ENCODE measurements at regions not wholly inside any gene's neighbourhood (a gene's known extent, or its start where the extent isn't known, plus 50 kb on each side); places are given as distances from the start of the nearest gene placed in this dataset.

DNA sequence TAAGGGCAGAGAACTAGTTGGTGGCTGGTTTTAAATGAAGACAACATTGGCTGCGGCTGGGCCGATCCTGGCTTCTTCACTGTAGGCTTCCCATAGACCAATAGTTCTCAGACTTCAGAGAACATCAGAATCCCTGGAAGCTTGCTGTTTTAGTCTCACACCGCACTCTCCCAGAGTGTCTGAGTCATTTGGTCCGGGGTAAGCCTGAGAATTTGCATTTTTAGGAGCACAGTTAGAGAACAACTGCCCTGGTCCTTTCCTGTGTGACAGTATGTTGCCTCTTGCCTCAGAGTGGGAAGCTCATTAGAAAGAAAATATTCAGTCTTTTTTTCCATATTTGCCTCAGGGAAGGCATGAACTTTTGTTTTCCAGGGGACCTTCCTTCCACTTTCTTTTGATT is 137.1 kb upstream of the GAREM1 start:
- Histone ChIP-seq H3K27me3 (no peaks in the 10 kb centered on the region), H3K4me3 (no peak overlapping the region), H3K27ac (no peak overlapping the region), H3K36me3 (no peaks in the 10 kb centered on the region), H3K4me1 (no peaks in the 10 kb centered on the region), H3K9me3 (no peaks in the 10 kb centered on the region)
- 81% methylated on average over 4 of the region's 4 CpGs for WGBS
- DNase-seq (ENCODE audit: low spot score in 2 of 2), result no peak
- no peak for TF ChIP-seq POLR2A (IDR thresholded peaks at IDR 0.05)
- TF ChIP-seq POLR2AphosphoS5 (IDR thresholded peaks at IDR 0.05), result no peak
- TF ChIP-seq CTCF (IDR thresholded peaks at IDR 0.05), result no peak
- no peak for TF ChIP-seq EP300 (IDR thresholded peaks at IDR 0.05)

- Histone ChIP-seq H3K4me3 (no peak overlapping the region), H3K27ac (no peak overlapping the region), H3K9me3 (no peaks in the 10 kb centered on the region), H3K4me1 (no peaks in the 10 kb centered on the region), H3K36me3 (no peaks in the 10 kb centered on the region), H3K27me3 (no peaks in the 10 kb centered on the region)
- no peak for TF ChIP-seq POLR2A (IDR thresholded peaks at IDR 0.05)
- TF ChIP-seq CTCF (IDR thresholded peaks at IDR 0.05), result no peak
- TF ChIP-seq POLR2AphosphoS5 (IDR thresholded peaks at IDR 0.05), result no peak
- no peak for TF ChIP-seq EP300 (IDR thresholded peaks at IDR 0.05)
- WGBS, result 93% methylated on average over 3 of the region's 3 CpGs
- DNase-seq (ENCODE audit: low spot score in 2 of 2), result no peak
These were observed 127.5 kb upstream of the GAREM1 start for GRCh38 chr18:32598144-32598543.

DNA sequence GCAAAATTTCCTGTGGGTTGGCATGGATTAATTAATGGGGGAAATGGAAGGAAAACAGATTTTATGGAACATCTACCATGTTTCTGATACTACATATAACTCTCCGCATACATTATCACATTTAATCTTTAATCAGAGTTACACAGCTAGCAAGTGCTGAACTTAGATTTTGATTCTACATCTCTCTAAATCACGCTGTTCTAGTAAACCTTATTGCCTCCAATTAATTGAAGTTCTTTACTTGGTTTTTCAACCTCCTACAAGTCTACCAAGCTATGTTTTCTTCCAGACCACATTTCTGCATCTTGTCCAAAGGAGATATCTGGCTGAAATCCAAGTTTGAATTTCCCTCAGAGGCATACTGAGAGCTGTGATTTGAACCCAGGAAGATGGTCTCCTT is 125.8 kb upstream of the GAREM1 start:
- 50% methylated on average over 2 of the region's 2 CpGs for WGBS
- no peaks in the 10 kb centered on the region for H3K4me1 ChIP-seq
- H3K4me3 ChIP-seq, result no peak overlapping the region
- H3K36me3 ChIP-seq, result no peaks in the 10 kb centered on the region
- H3K27ac ChIP-seq, result no peak overlapping the region
- no peak for TF ChIP-seq POLR2AphosphoS5 (IDR thresholded peaks at IDR 0.05)
- no peak for TF ChIP-seq POLR2A (IDR thresholded peaks at IDR 0.05)
- TF ChIP-seq CTCF (IDR thresholded peaks at IDR 0.05), result no peak
- no peak for TF ChIP-seq EP300 (IDR thresholded peaks at IDR 0.05)
- DNase-seq (ENCODE audit: low spot score in 2 of 2), result no peak
- H3K9me3 ChIP-seq, result no peaks in the 10 kb centered on the region
- no peaks in the 10 kb centered on the region for H3K27me3 ChIP-seq

DNA sequence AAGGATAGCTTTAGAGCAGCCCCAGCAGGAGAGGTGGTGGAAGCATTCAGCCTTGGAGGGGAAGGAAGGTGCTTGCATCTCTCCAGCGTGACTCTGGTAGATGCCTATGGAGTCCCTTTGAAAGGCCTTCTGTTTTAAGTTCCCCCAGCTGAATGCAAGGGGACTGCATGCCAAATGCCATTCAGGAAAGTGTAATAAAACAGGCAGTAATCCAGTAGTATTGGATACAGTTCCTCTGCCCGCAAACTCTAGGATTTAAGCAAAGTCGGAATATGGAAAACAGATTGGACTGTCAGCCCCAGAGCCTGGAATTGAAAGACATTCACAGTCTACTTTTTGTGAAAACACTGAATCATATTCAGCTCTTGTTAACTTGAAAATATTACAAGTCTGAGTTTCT is 125.2 kb upstream of the GAREM1 start:
- 63% methylated on average over 3 of the region's 3 CpGs for WGBS
- no peak for DNase-seq (ENCODE audit: low spot score in 2 of 2)
- H3K27ac ChIP-seq, result no peak overlapping the region
- no peaks in the 10 kb centered on the region for H3K36me3 ChIP-seq
- no peak overlapping the region for H3K4me3 ChIP-seq
- TF ChIP-seq POLR2A (IDR thresholded peaks at IDR 0.05) (no peak), EP300 (IDR thresholded peaks at IDR 0.05) (no peak), POLR2AphosphoS5 (IDR thresholded peaks at IDR 0.05) (no peak), CTCF (IDR thresholded peaks at IDR 0.05) (no peak)
- H3K4me1 ChIP-seq, result no peaks in the 10 kb centered on the region
- no peaks in the 10 kb centered on the region for H3K27me3 ChIP-seq
- H3K9me3 ChIP-seq, result no peaks in the 10 kb centered on the region

DNA sequence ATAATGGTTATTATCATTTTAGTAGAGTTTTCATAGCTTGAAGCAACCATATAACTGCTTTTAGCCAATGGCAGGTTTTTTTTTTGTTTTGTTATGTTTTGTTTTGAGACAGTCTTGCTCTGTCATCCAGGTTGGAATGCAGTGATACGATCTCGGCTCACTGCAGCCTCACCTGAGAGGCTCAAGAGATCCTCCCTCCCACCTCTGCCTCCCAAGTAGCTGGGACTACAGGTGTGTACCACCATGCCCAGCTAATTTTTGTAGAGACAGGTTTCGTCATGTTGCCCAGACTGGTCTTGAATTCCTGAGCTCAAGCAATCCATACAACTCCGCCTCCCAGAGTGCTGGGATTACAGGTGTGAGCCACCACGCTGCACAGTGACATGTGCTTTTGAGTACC is 117.5 kb upstream of the GAREM1 start:
- no peaks in the 10 kb centered on the region for H3K4me1 ChIP-seq
- no peak overlapping the region for H3K4me3 ChIP-seq
- no peak for TF ChIP-seq POLR2AphosphoS5 (IDR thresholded peaks at IDR 0.05)
- no peak for TF ChIP-seq CTCF (IDR thresholded peaks at IDR 0.05)
- no peak for TF ChIP-seq EP300 (IDR thresholded peaks at IDR 0.05)
- TF ChIP-seq POLR2A (IDR thresholded peaks at IDR 0.05), result no peak
- no peaks in the 10 kb centered on the region for H3K27me3 ChIP-seq
- no peak overlapping the region for H3K27ac ChIP-seq
- WGBS, result 86% methylated on average over 5 of the region's 5 CpGs
- no peaks in the 10 kb centered on the region for H3K36me3 ChIP-seq
- no peaks in the 10 kb centered on the region for H3K9me3 ChIP-seq
- no peak for DNase-seq (ENCODE audit: low spot score in 2 of 2)

Data from suprapubic skin (tissue), 4 donors.